ENCODE measurements at regions not wholly inside any gene's neighbourhood (a gene's known extent, or its start where the extent isn't known, plus 50 kb on each side); places are given as distances from the start of the nearest gene placed in this dataset.

DNA sequence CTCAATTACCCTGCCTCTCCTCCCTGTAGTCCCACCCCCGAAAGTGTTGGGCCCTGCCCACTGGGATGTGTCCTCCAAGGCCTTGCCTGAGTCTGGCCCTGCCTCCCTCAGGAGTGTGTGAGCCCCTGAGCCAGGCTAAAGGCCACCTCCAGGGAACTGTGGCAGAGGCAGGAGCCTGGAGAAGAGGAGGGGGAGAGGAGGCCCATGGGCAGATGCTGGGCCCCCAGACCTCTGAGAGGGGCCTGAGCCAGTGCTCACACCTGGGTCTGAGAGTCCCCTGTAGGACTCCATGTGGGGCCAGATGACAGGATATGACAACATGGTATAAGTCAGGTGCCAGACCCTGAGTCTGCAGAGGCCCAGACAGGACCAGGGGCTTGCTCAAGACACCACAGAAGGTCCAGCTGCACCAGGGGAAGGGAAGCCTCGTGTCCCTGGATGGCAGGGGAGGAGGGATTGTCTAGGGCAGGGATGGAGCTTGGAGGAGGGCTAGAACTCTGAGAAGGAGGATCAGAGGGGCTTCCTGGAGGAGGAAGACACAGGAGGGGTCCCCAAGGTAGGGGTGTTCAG is 217.9 kb downstream of the TBC1D2B start:
- DNase-seq: no peak
- H3K27ac Mint-ChIP-seq: no peak overlapping the region
- H3K36me3 Mint-ChIP-seq: no peaks in the 10 kb centered on the region
- no peak overlapping the region for H3K4me3 Mint-ChIP-seq
- no peaks in the 10 kb centered on the region for H3K4me1 Mint-ChIP-seq
- H3K9me3 Mint-ChIP-seq: no peaks in the 10 kb centered on the region
- peaks cover 2 to 3% (median 3%) of the 10 kb centered on the region in 3 donors for H3K27me3 Mint-ChIP-seq (ENCODE audit: low read depth in 3 of 3)

- no peaks in the 10 kb centered on the region for H3K4me1 Mint-ChIP-seq
- H3K36me3 Mint-ChIP-seq: no peaks in the 10 kb centered on the region
- no peaks in the 10 kb centered on the region for H3K9me3 Mint-ChIP-seq
- no peak for DNase-seq
- no peak overlapping the region for H3K4me3 Mint-ChIP-seq
- no peak overlapping the region for H3K27ac Mint-ChIP-seq
- peaks cover 0 to 3% (median 2%) of the 10 kb centered on the region in 3 donors for H3K27me3 Mint-ChIP-seq (ENCODE audit: low read depth in 3 of 3)
Measured at GRCh38 chr15:77858792-77859490, 218.6 kb downstream of the TBC1D2B start.

DNA sequence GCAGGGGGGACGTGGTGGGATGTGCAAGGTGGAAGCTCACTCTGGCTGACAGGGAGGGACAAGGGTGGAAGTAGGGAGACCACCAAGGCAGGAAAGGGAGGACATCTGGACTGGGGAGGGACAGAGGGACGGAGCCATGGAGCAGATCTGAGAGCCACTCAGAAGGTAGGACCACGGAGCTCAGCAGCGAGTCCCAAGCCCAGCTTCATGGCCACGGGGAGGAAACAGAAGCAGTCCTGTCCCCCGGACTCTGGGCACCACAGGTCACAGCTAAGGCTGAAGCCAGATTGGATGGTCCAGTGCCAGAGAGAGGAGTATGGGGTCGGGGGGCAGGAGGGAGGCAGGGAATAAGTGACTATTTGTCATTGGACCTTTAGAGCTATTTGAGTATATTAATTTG is 220.1 kb downstream of the TBC1D2B start:
- Mint-ChIP-seq H3K4me3 (no peak overlapping the region), H3K27me3 (ENCODE audit: low read depth in 3 of 3) (peaks cover 0 to 6% (median 3%) of the 10 kb centered on the region in 3 donors), H3K4me1 (no peaks in the 10 kb centered on the region), H3K36me3 (no peaks in the 10 kb centered on the region), H3K27ac (no peak overlapping the region), H3K9me3 (no peaks in the 10 kb centered on the region)
- no peak for DNase-seq

DNA sequence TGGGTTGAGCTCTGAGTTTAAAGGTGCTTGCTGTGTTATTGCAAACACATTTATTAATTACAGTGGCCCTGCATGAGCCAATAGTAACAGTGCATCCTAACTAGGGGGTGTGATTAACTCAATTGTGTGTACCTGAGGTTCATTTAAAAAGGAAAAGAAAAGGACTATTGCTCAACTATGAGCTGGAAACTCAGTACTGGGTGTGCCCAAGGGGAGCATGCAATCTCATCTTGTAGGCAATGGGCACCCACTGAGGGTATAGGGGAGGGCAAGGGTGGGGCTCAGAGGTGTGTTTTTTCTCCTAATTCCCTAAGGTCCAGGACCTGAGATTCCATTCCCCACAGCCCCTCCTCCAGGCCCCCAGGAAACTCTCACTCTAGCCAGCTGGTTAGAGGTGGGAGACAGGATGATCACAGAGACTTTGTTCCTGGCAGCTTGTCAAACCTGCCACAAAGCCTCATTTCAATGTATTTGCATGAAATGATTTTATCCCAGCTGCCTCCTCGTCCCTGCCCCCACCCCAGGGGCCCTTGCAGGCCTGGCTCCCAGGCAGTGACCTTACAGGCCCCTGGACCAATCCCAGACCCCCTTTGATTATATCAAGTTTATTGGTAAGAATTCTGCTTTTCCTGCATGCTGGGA is 220.7 kb downstream of the TBC1D2B start:
- no peak overlapping the region for H3K4me3 Mint-ChIP-seq
- no peak overlapping the region for H3K27ac Mint-ChIP-seq
- H3K4me1 Mint-ChIP-seq: no peaks in the 10 kb centered on the region
- H3K27me3 Mint-ChIP-seq (ENCODE audit: low read depth in 3 of 3): peaks cover 0 to 6% (median 3%) of the 10 kb centered on the region in 3 donors
- no peaks in the 10 kb centered on the region for H3K9me3 Mint-ChIP-seq
- no peaks in the 10 kb centered on the region for H3K36me3 Mint-ChIP-seq
- no peak for DNase-seq

DNA sequence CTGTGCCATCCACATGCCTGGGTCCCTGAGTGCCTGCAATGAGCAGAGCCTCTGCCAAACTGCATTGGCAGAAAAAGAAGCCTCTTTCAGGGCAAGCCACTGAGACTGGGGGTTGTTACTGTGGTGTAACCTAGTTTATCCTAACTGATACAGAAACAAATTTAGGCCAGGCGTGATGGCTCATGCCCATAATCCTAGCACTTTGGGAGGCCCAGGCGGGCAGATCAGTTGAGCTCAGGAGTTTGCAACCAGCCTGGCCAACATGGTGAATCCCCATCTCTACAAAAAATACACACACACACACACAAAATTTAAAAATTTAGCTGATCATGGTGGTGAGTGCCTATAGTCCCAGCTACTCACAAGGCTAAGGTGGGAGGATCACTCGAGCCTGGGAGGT is 221.6 kb downstream of the TBC1D2B start:
- Mint-ChIP-seq H3K27ac (no peak overlapping the region), H3K4me1 (no peaks in the 10 kb centered on the region), H3K4me3 (no peak overlapping the region), H3K36me3 (no peaks in the 10 kb centered on the region), H3K9me3 (peaks cover 0 to 2% (median 0%) of the 10 kb centered on the region in 6 donors), H3K27me3 (ENCODE audit: low read depth in 3 of 3) (peaks cover 0 to 8% (median 3%) of the 10 kb centered on the region in 3 donors)
- DNase-seq: no peak

DNA sequence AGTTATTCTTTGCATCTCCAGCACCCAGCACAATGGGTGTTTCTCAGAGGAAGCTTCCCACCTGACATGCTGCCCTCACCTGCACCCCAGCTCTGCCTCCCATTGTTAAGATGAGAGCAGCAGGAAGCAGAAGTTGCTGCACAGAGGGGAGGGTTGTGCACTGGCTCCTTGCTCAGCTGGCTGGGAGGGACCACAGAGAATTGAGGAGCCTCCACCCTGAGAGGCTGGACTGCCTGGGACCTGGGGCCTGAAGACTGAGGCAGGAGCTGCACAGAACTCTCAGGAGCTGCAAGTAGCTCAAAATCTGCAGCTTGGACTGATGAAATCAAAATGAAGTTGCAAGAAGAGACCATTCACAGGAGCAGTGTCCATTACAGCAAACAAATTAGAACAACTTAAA is 222.3 kb upstream of the LINGO1 start:
- Mint-ChIP-seq H3K27me3 (ENCODE audit: low read depth in 3 of 3) (peaks cover 0 to 8% (median 3%) of the 10 kb centered on the region in 3 donors), H3K4me3 (no peak overlapping the region), H3K36me3 (no peaks in the 10 kb centered on the region), H3K9me3 (peaks cover 0 to 6% (median under 1%) of the 10 kb centered on the region in 6 donors), H3K27ac (no peak overlapping the region), H3K4me1 (no peaks in the 10 kb centered on the region)
- DNase-seq: no peak

DNA sequence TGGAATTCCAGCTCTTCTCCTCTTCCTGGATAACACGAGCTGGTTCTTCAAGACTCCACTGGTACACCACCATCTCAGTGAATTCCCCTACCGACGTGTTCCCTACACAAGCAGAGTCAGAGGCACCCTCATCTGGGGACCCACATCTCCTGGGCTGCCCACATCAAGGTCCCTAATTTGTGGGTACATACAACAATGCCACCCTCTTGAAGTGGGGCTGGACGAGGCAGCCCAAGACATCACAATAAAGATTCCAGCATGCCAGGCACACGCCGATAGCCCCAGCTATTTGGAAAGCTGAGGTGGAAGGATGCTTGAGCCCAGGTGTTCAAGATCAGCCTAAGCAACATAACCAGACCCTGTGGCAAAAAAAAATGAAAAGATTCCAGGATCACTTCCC is 221.2 kb upstream of the LINGO1 start:
- H3K27me3 Mint-ChIP-seq (ENCODE audit: low read depth in 3 of 3): peaks cover 0 to 8% (median 2%) of the 10 kb centered on the region in 3 donors
- H3K27ac Mint-ChIP-seq: no peak overlapping the region
- DNase-seq: no peak
- no peak overlapping the region for H3K4me3 Mint-ChIP-seq
- H3K36me3 Mint-ChIP-seq: no peaks in the 10 kb centered on the region
- peaks cover 0 to 7% (median 1%) of the 10 kb centered on the region in 6 donors for H3K9me3 Mint-ChIP-seq
- no peaks in the 10 kb centered on the region for H3K4me1 Mint-ChIP-seq

DNA sequence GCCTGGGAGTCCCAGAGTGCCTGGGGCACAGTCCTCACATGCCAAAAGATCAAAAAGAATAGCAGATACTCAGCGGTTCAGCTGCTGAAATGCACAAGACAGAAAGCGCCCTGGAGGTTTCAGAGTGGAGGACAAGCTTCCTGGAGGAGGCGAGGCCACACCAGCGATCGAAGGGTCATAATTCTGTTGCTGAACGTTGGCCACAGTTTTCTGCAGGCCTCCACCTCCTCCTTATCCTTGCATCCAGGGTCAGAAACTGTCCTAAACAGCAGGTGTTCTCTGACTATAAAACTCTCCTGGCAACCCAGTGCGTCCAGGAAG is 220.3 kb upstream of the LINGO1 start:
- H3K36me3 Mint-ChIP-seq: no peaks in the 10 kb centered on the region
- DNase-seq: no peak
- H3K27me3 Mint-ChIP-seq (ENCODE audit: low read depth in 3 of 3): peaks cover 0 to 8% (median 3%) of the 10 kb centered on the region in 3 donors
- H3K27ac Mint-ChIP-seq: no peak overlapping the region
- no peaks in the 10 kb centered on the region for H3K4me1 Mint-ChIP-seq
- H3K4me3 Mint-ChIP-seq: no peak overlapping the region
- peaks cover 0 to 7% (median 1%) of the 10 kb centered on the region in 6 donors for H3K9me3 Mint-ChIP-seq

GRCh38 chr15:77852241-77853007 is 219.7 kb upstream of the LINGO1 start:
- H3K27me3 Mint-ChIP-seq (ENCODE audit: low read depth in 3 of 3): peaks cover 0 to 10% (median 3%) of the 10 kb centered on the region in 3 donors
- H3K36me3 Mint-ChIP-seq: no peaks in the 10 kb centered on the region
- peaks cover 0 to 7% (median 1%) of the 10 kb centered on the region in 6 donors for H3K9me3 Mint-ChIP-seq
- H3K4me1 Mint-ChIP-seq: no peaks in the 10 kb centered on the region
- no peak overlapping the region for H3K27ac Mint-ChIP-seq
- DNase-seq: no peak
- no peak overlapping the region for H3K4me3 Mint-ChIP-seq

- Mint-ChIP-seq H3K27me3 (ENCODE audit: low read depth in 3 of 3) (peaks cover 0 to 14% (median 10%) of the 10 kb centered on the region in 3 donors), H3K4me3 (no peak overlapping the region)
Measured at GRCh38 chr15:77851691-77852090, 219.0 kb upstream of the LINGO1 start.

DNA sequence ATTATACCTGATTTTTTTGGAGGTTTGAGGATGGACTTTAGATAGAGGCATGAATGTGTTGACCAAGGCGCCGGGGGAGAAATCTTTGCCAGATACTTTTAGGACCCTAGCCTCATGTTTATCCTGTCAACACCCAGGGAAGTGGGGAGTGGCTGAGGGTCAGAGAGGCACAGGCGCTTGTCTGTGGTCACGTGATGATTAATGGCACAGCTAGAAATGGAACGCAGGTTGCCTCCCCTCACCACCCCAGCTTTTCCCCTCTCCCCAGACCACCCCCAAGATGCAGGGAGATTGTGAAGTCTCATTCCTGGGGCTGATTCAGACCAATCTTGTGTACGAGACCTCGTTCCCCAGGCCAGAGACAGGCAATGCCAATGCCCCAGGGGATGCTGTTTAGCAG is 218.4 kb upstream of the LINGO1 start:
- no peak for DNase-seq
- no peaks in the 10 kb centered on the region for H3K36me3 Mint-ChIP-seq
- no peaks in the 10 kb centered on the region for H3K4me1 Mint-ChIP-seq
- H3K27ac Mint-ChIP-seq: no peak overlapping the region
- H3K27me3 Mint-ChIP-seq (ENCODE audit: low read depth in 3 of 3): peaks cover 0 to 15% (median 10%) of the 10 kb centered on the region in 3 donors
- H3K9me3 Mint-ChIP-seq: peaks cover 0 to 7% (median 1%) of the 10 kb centered on the region in 6 donors
- H3K4me3 Mint-ChIP-seq: no peak overlapping the region

More at GRCh38 chr15:77851691-77852090, 219.0 kb upstream of the LINGO1 start:
- Mint-ChIP-seq H3K27ac (no peak overlapping the region), H3K4me1 (no peaks in the 10 kb centered on the region), H3K36me3 (no peaks in the 10 kb centered on the region), H3K9me3 (peaks cover 0 to 7% (median 1%) of the 10 kb centered on the region in 6 donors)
- no peak for DNase-seq

- H3K27me3 Mint-ChIP-seq (ENCODE audit: low read depth in 3 of 3): peaks cover 1 to 16% (median 12%) of the 10 kb centered on the region in 3 donors
Measured at GRCh38 chr15:77846986-77847385, 214.3 kb upstream of the LINGO1 start.

DNA sequence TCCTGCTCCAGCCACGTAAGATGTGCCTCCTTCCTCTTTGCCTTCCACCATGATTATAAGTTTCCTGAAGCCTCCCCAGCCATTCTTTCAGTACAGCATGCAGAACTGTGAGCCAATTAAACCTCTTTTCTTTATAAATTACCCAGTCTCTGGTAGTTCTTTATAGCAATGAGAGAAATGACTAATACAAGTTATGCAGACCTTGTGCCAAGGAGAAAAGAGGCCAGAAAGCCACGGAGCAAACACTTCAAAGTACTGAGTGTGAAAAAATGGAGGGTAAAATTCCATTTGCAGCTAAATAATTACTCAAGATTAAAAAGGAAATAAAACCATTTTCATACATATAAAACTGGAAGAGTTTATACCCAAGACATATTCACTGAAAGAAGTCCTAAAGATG is 213.6 kb upstream of the LINGO1 start:
- Mint-ChIP-seq H3K4me1 (no peaks in the 10 kb centered on the region), H3K9me3 (peaks cover 0 to 6% (median 1%) of the 10 kb centered on the region in 6 donors), H3K27ac (no peak overlapping the region), H3K36me3 (no peaks in the 10 kb centered on the region), H3K27me3 (ENCODE audit: low read depth in 3 of 3) (peaks cover 1 to 16% (median 10%) of the 10 kb centered on the region in 3 donors), H3K4me3 (no peak overlapping the region)
- DNase-seq: no peak

More at GRCh38 chr15:77846986-77847385, 214.3 kb upstream of the LINGO1 start:
- Mint-ChIP-seq H3K4me3 (no peak overlapping the region), H3K27ac (no peak overlapping the region), H3K9me3 (peaks cover 0 to 7% (median 1%) of the 10 kb centered on the region in 6 donors), H3K4me1 (no peaks in the 10 kb centered on the region), H3K36me3 (no peaks in the 10 kb centered on the region)
- DNase-seq: no peak
